DOHH2 (cell line): ENCODE measurements at regions not wholly inside any gene's neighbourhood (a gene's known extent, or its start where the extent isn't known, plus 50 kb on each side); places are given as distances from the start of the nearest gene placed in this dataset.

ENCODE experiments used
- CTCF ChIP-seq: fragments of 200-600 bp; sonication (generic); IDR thresholded peaks from one replicate; pipeline ENCODE4 v1.5.1; 2014; ENCODE audit warnings: antibody characterized with exemption, mild to moderate bottlenecking, low read depth, low read length; ENCODE audit not compliant: poor library complexity, severe bottlenecking
- EZH2phosphoT487 ChIP-seq: fragments of 200-600 bp; sonication (generic); IDR thresholded peaks from 2 replicates; pipeline ENCODE4 v1.6.1; 2017; ENCODE audit warnings: borderline replicate concordance, mild to moderate bottlenecking, antibody characterized with exemption, low read length, moderate library complexity, mixed read lengths

DNA sequence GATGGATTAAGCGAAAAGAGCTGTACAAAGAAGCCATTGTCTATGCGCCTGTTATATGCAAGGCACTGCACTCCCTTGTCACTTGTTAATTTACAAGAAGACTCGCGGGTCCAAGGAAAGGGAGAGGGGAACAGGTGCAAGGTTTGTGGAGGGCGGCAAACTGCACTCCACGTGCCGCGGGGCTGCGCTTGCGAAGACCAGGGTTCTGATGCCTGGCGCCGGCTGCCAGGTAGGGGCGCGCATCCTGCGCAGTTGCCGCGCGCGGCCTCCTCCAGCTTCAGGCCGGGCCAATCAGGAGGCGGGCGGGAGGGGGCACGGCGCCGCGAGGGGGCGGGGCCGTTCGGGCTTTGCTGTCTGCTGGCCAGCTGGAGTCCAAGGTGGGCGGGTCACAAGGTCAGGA, 140.6 kb upstream of the PALS2 start:
- TF ChIP-seq CTCF (no peak), EZH2phosphoT487 (no peak)
